ENCODE measurements at regions not wholly inside any gene's neighbourhood (a gene's known extent, or its start where the extent isn't known, plus 50 kb on each side); places are given as distances from the start of the nearest gene placed in this dataset.

DNA sequence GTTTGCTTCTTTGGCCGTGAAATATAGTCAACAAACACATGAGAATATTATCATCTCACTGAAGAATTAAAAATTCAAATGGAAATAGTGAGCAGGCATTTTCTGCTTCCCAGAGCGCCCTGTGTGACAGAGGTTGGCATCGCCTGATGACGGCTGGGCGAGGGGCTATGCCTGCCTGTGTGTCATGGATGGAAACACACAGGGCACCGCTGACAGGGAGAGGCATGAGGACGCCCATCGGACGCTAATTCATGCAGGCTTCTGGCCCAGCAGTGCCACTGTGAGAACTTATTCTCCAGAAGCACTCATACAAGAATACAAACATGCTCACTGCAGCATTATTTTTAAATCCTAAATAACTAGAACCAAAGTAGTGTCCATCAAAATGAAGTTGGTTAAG, 61.4 kb upstream of the OTOS start:
- TF ChIP-seq PAX5 (IDR thresholded peaks at IDR 0.05; ENCODE audit: insufficient read depth, low read length, severe bottlenecking) (no peak), TAF1 (IDR thresholded peaks at IDR 0.05; ENCODE audit: low read depth, low read length) (no peak), POLR2AphosphoS5 (IDR thresholded peaks at IDR 0.05; ENCODE audit: low read depth, low read length) (no peak), POLR2A (IDR thresholded peaks at IDR 0.05; ENCODE audit: low read depth, low read length) (no peak)
